Neural cell (in vitro differentiated cells): ENCODE measurements at regions not wholly inside any gene's neighbourhood (a gene's known extent, or its start where the extent isn't known, plus 50 kb on each side); places are given as distances from the start of the nearest gene placed in this dataset.

Experiments used
- EZH2 ChIP-seq: fragments of 200-600, 300-800 bp; shearing (Covaris generic), sonication (generic); IDR thresholded peaks from 2 replicates; pipeline ENCODE4 v1.6.1; 2014; ENCODE audit warnings: antibody characterized with exemption, low read length, borderline replicate concordance, mild to moderate bottlenecking; ENCODE audit not compliant: insufficient read depth, poor library complexity, severe bottlenecking
- MXI1 ChIP-seq: fragments of 450-650 bp; conservative IDR thresholded peaks from 2 replicates; pipeline ENCODE4 v1.6.1; 2014; ENCODE audit warnings: antibody characterized with exemption, mild to moderate bottlenecking; ENCODE audit not compliant: poor library complexity, severe bottlenecking
- POLR2AphosphoS5 ChIP-seq: IDR thresholded peaks from 2 replicates; pipeline ENCODE4 v1.6.1; 2012
- RAD21 ChIP-seq: fragments of 450-650 bp; conservative IDR thresholded peaks from 2 replicates; pipeline ENCODE4 v1.6.1; 2014; ENCODE audit warnings: antibody characterized with exemption, mild to moderate bottlenecking, moderate library complexity
- SMC3 ChIP-seq: fragments of 450-650 bp; conservative IDR thresholded peaks from 2 replicates; pipeline ENCODE4 v1.6.1; 2014; ENCODE audit warnings: antibody characterized with exemption, mild to moderate bottlenecking, moderate library complexity; ENCODE audit not compliant: poor library complexity
- TAF1 ChIP-seq: IDR thresholded peaks from 2 replicates; pipeline ENCODE4 v1.6.1; 2012; ENCODE audit warnings: low read depth
- TF ChIP-seq, protein P1 (sequence below): fragments of 450-650 bp; IDR thresholded peaks from 2 replicates; pipeline ENCODE4 v1.5.1; 2014; ENCODE audit warnings: antibody characterized with exemption, mild to moderate bottlenecking, moderate library complexity; ENCODE audit not compliant: poor library complexity, severe bottlenecking
- TF ChIP-seq, protein P2 (sequence below): IDR thresholded peaks from 2 replicates; pipeline ENCODE4 v1.6.1; 2012; ENCODE audit warnings: borderline replicate concordance

DNA sequence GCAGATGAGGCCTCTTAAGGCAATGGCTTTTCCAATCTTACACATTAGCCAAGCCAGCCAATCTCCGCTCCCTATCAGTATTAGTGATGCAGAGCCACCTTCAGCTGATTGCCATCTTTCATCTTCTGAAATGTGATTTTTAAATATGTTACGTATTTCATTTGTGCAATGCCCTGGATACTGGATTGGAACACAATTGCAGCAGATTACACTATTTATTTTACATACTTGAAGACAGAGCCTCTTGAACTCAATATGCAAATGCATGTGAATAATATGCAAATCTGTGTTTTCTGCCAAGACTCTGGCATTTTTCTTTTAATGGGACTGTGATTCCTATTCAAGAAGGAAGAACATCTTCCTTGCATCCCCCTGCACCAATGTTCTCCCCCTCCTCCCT lies 90.5 kb downstream of the GRIN2B start:
- TF ChIP-seq MXI1 (no peak), EZH2 (no peak), SMC3 (no peak), POLR2AphosphoS5 (no peak), RAD21 (no peak), TAF1 (no peak)
- TF ChIP-seq, protein P1, sequence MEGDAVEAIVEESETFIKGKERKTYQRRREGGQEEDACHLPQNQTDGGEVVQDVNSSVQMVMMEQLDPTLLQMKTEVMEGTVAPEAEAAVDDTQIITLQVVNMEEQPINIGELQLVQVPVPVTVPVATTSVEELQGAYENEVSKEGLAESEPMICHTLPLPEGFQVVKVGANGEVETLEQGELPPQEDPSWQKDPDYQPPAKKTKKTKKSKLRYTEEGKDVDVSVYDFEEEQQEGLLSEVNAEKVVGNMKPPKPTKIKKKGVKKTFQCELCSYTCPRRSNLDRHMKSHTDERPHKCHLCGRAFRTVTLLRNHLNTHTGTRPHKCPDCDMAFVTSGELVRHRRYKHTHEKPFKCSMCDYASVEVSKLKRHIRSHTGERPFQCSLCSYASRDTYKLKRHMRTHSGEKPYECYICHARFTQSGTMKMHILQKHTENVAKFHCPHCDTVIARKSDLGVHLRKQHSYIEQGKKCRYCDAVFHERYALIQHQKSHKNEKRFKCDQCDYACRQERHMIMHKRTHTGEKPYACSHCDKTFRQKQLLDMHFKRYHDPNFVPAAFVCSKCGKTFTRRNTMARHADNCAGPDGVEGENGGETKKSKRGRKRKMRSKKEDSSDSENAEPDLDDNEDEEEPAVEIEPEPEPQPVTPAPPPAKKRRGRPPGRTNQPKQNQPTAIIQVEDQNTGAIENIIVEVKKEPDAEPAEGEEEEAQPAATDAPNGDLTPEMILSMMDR: no peak
- TF ChIP-seq, protein P2, sequence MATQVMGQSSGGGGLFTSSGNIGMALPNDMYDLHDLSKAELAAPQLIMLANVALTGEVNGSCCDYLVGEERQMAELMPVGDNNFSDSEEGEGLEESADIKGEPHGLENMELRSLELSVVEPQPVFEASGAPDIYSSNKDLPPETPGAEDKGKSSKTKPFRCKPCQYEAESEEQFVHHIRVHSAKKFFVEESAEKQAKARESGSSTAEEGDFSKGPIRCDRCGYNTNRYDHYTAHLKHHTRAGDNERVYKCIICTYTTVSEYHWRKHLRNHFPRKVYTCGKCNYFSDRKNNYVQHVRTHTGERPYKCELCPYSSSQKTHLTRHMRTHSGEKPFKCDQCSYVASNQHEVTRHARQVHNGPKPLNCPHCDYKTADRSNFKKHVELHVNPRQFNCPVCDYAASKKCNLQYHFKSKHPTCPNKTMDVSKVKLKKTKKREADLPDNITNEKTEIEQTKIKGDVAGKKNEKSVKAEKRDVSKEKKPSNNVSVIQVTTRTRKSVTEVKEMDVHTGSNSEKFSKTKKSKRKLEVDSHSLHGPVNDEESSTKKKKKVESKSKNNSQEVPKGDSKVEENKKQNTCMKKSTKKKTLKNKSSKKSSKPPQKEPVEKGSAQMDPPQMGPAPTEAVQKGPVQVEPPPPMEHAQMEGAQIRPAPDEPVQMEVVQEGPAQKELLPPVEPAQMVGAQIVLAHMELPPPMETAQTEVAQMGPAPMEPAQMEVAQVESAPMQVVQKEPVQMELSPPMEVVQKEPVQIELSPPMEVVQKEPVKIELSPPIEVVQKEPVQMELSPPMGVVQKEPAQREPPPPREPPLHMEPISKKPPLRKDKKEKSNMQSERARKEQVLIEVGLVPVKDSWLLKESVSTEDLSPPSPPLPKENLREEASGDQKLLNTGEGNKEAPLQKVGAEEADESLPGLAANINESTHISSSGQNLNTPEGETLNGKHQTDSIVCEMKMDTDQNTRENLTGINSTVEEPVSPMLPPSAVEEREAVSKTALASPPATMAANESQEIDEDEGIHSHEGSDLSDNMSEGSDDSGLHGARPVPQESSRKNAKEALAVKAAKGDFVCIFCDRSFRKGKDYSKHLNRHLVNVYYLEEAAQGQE: no peak
